MV-4-11 (cell line): ENCODE measurements at regions not wholly inside any gene's neighbourhood (a gene's known extent, or its start where the extent isn't known, plus 50 kb on each side); places are given as distances from the start of the nearest gene placed in this dataset.
"Not testable (repeated sequence)": the region's sequence is repeated elsewhere in the genome, so short reads cannot be mapped to it uniquely, and the experiment has no call there.

ENCODE experiments used
- DNase-seq: peaks from one replicate; lab custom pipeline; 2025; lab: John Stamatoyannopoulos, UW

- peak; percentile 97 for DNase-seq
These were observed 147.8 kb upstream of the ATP2B1 start for GRCh38 chr12:89856431-89856830.

DNA sequence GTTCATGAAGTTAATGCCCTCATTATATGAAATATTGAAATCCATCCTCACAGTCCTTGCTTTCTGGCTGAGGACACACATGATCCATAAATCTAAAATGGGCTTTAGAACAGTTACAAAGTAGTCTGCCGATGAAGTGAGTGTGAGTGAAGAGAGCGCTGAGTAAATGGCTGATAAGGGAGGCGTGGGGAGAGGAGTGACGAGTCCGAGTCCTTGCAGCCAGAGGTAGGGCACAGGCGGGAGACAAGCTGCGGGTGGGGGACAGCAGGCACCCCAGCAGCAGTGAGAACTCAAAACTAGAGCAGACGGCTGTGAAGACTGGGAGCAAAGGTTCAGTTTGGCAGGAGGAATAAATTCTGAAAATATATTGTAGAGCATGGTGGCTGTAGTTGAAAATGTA, 140.1 kb upstream of the ATP2B1 start:
- DNase-seq, result no peak

DNA sequence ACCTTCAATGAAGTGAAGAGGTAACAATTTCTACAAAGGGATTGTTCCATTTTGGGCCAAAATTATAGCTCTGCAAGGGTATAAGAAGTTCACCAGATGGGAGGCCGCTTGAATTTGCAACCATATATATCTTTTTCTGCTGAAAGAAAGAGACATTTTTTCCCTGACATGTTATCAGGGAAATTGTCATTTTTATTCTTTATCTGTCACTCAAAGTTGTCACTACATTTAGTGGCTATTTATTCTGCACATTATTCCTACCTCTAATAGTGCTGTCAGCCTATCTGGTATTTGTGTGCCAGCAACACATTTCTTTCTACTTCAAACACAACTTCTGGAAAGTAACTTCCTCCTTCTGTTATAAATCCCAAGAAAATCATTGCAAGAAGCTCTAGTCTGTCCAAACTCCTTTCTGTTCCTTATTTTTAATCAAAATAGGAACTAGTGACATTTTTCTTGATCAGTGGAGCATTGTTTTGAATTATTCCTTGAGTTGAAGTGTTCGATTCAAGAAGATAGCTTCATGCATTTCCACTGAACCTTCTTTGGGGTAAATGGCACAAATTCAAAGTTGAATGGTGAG, 137.9 kb upstream of the ATP2B1 start:
- DNase-seq, result peak; percentile 91

- no peak for DNase-seq
These were observed 137.1 kb upstream of the ATP2B1 start for GRCh38 chr12:89845767-89846166.

DNA sequence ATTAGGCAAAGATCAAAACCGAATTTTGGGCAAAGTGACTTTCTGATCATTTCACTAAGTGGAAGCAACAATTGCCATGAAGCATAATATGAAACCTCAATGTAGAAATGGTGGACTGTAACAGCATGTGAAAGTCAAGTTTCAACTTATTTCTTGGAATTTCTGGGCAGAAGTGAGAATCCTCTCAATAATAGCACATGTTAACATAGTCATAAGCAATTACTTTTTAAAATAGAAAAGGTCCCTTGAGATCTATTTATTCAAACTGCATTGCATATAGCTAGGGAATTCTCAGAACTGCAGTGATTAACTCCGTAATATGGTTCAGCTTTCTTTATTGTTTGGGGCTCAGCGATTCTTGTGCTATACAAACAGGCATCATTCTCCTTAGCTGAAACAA, 136.7 kb upstream of the ATP2B1 start:
- no peak for DNase-seq

GRCh38 chr12:89844539-89844938, 135.9 kb upstream of the ATP2B1 start:
- DNase-seq, result no peak

DNA sequence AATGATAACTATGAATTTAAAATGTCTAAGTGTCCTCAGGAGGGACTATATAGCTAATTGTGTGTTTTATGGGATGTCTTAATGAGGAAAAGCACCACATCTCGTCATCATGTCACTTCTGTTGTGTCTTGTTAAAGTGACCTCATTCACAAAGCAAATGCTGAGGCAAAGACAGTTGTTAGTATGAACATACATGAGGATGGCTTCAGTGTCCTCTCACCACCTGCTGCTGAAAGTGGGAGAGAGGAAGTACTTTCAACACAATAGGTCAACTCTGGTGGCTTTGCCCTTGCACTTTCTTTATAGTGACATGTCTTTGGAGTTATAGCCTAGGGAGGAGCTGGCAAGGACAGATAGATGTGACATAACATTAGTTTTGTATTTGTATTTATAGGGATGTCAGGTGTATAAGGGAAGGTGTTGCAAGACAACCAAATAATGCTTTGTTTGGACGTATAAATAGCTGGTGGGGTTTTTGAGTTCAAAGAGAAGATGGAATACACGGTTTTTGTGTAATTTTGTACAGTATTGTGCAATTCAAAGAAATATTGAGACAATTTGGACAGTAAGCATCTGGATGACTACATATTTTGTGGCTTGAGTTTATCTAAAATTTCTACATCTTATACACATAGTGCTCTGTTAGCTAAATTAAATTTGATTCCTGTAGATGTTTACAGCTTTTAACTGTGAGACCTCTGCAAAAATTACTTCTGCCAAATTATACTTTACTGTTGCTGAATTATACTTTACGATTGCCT, 131.7 kb upstream of the ATP2B1 start:
- peak; percentile 79 for DNase-seq

GRCh38 chr12:89839444-89839843, 130.8 kb upstream of the ATP2B1 start:
- DNase-seq, result no peak

DNA sequence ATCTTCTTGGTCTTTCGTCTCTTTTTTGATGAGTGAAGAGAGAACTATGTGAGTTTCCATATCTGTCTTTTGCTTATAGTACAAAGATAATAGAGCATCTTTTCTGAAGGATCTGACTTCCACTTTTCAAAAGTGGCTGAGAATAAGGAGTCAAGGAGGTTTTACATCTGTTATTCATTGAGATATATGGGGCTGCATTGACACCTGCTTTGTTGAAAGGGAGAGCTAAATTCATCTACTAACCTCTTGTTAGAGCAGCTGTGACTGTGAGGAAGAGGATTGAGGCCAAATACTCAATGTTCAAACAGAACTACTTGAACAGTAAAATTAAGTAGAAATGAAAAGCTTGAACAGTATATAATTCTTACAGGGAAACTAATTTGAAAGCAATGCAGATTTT, 130.2 kb upstream of the ATP2B1 start:
- no peak for DNase-seq

GRCh38 chr12:89836026-89836425, 127.4 kb upstream of the ATP2B1 start:
- DNase-seq, result no peak

DNA sequence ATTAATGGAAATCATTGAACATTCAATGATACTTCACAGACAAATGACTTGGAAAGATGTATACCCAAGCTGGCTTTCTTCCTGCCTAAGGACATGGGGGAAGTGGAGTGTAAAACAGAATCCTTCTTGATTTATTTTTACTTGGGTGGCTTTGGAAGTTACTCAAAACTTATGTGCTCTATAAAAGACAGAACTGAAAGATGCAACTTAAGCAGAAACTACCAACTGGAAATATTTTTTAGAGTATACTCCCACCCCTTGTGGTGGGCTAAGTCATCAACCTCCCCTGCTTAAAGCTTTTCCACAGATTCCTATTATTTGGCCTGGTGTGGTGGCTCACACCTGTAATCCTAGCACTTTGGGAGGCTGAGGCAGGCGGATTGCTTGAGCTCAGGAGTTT, 126.0 kb upstream of the ATP2B1 start:
- peak; percentile 31 for DNase-seq

DNA sequence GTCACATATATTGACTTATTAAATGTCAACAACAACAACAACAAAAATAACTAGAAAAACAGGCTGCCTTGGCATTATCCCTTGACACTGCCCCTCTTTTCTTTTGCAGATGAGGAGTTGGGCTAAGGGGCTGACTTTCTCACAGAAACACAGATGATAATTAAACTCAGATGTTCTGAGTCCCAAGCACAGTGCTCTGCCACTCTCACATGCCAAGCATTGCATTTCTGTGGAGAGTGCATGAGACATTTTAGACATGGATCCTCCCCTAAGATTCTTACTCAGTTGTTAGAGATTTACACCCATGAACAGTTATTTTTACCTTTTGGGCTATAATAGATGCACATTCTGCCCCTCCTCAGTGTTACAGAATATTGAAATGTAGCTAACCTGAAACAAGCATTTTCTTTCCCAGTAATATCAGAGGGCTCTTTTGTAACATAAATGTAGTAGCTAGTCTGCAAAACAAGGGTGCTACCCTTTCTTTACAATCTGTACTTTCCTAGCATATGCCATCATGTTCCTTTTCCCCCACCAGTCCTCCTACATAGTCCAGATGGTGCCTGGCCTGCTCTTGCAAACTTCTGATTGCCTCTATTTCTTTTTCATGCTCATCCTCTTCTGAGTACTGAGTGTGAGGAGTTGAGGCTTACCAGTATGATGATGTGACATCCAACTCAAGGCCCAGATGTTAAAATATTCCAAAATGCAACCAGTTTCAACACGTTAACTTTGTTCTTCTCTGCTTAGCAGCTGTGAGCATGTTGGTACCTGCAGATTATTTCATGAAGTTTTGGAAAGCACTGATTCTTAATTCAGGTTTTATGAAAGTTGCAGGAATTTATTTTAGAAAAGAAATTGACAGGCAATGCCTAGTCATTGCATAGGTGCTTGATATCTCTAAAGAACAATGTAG, 125.0 kb upstream of the ATP2B1 start:
- DNase-seq, result no peak

GRCh38 chr12:89832336-89832735, 123.7 kb upstream of the ATP2B1 start:
- no peak for DNase-seq

DNA sequence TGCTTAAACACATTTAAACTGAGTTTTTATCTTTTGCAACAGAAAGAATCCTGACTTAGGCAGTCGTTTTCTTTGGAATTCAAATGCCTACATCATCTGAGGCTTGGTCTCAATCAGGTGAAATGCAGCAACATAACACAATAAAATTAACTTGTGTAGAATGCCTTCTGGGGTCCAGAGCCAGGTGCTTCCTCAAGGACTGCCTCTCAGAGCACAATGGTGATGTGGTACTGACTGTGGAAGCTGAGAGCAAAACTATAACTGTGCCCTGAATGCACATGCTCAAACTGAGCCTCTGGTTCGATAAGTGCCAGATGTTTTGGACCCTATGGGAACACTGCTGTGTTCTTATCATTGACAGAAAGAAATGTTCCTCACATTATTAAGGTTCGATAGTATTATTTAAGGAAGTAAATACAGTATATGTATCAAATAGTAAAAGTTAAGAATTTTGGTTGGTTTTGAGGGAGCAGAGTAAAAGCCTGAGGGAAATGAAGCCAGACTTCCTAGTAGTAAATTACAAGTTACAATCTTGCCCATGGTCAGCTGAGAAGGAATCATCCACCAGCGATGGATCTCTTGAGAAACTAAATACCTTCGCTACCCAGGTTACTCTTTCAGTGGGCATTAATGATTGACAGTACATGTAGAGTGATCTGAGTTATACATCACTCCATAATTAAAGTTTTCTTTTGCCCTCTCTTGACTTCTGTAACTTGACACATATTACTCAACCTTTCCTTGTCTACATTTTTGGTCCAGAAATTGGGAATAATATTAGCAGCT, 122.9 kb upstream of the ATP2B1 start:
- no peak for DNase-seq

- DNase-seq, result no peak
These were observed 120.9 kb upstream of the ATP2B1 start for GRCh38 chr12:89829434-89829975.

DNA sequence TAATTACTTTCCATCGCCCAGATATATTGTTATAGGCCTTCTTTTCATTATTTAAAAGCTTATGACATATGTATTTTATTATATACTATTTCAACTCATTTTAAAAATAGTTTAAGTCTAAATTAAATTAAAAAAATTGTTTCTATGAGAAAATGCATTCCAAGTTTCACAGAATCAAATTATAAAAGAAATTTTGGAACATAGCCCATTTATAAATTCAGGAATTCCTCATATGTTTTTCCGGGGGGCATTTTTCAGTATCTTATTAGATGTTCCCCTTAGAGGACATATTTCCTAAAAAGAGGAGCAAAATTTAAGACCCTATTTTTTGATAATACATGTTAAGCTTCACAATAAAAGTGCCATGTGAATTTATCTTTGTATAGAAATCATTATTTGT, 119.9 kb upstream of the ATP2B1 start:
- DNase-seq, result no peak

- no peak for DNase-seq
These were observed 119.0 kb upstream of the ATP2B1 start for GRCh38 chr12:89827592-89827991.

GRCh38 chr12:89826468-89826867, 117.8 kb upstream of the ATP2B1 start:
- DNase-seq, result no peak

- no peak for DNase-seq
These were observed 117.2 kb upstream of the ATP2B1 start for GRCh38 chr12:89825591-89826449.

DNA sequence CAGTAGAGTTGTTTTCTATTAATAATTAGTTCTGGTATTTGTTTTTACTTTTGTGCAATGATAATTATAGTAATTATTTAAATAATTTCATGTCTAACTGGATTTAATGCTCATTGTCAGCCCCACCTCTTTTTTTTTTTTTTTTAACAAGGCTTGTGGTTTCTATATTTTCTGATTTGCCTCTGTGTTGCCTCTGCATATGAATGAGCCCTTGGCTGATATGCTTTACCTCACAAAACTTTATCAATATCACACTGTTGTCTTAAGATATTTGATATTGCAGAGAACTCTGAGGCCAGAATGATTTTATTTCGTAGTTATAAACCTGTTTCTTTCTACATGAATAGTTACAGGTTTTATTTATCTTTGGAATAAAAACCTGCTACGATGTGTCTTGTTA, 116.2 kb upstream of the ATP2B1 start:
- DNase-seq, result no peak

- DNase-seq, result not testable (repeated sequence)
These were observed 114.4 kb upstream of the ATP2B1 start for GRCh38 chr12:89822992-89823391.
